AG10803 (cell line): ENCODE measurements at regions not wholly inside any gene's neighbourhood (a gene's known extent, or its start where the extent isn't known, plus 50 kb on each side); places are given as distances from the start of the nearest gene placed in this dataset.

Source experiments
- DNase-seq: peaks from one replicate; pipeline ENCODE4 v3.0.0; 2010; ENCODE audit warnings: low read depth
- H3K4me3 ChIP-seq: 2 replicates; pipeline ENCODE4 v1.5.1; 2011; ENCODE audit warnings: mild to moderate bottlenecking, low read length, control low read depth
- TF ChIP-seq, protein P1 (sequence below): conservative IDR thresholded peaks from 2 replicates; pipeline ENCODE4 v1.5.1; 2011; ENCODE audit warnings: mild to moderate bottlenecking, low read length, control low read depth, inconsistent platforms

DNA sequence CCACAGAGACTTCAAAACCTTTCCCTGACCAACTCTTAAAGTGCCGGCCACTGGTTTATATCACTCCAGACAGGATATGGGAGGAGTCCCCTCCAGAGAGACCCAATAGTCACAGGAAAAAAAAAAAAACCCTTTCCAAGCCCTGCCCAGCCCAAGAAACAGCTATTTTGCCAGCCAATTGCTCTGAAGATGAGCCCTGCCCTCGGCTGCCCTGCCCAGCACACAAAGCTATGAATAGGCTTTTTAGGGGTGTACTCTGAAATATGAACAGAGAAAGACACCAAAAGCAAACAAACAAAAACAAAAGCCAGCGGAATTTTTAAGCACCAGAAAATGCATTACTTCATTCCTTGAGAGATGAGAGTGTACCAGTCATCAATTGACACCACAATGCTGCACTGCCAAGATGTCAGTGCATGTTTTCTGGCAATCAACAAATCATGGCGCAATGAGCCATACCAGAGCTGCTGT lies 275.1 kb downstream of the C6orf118 start:
- H3K4me3 ChIP-seq: no peak overlapping the region
- TF ChIP-seq, protein P1, sequence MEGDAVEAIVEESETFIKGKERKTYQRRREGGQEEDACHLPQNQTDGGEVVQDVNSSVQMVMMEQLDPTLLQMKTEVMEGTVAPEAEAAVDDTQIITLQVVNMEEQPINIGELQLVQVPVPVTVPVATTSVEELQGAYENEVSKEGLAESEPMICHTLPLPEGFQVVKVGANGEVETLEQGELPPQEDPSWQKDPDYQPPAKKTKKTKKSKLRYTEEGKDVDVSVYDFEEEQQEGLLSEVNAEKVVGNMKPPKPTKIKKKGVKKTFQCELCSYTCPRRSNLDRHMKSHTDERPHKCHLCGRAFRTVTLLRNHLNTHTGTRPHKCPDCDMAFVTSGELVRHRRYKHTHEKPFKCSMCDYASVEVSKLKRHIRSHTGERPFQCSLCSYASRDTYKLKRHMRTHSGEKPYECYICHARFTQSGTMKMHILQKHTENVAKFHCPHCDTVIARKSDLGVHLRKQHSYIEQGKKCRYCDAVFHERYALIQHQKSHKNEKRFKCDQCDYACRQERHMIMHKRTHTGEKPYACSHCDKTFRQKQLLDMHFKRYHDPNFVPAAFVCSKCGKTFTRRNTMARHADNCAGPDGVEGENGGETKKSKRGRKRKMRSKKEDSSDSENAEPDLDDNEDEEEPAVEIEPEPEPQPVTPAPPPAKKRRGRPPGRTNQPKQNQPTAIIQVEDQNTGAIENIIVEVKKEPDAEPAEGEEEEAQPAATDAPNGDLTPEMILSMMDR: no peak

DNA sequence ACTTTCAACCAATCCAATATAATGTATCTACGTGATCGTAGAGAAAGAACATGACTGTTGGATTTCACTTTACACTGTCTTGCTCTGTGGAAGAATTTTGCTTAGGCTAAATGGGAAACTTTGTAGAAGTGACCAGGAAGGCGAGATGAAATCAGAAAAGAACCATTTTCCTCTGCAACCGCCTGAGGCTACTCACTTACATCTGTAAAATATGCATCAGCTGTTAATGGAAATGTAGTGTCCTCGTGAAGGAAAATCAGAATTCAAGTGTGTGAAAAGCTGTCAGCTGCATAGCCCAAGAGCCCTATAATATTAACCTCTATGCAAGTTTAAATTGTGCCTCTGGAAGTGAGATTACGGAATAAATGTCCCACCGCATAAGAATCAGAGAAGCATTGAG lies 277.9 kb downstream of the C6orf118 start:
- TF ChIP-seq, protein P1: no peak
- DNase-seq: no peak
- no peak overlapping the region for H3K4me3 ChIP-seq

More for the DNA sequence above, 275.1 kb downstream of the C6orf118 start:
- DNase-seq: peak; percentile 83

DNA sequence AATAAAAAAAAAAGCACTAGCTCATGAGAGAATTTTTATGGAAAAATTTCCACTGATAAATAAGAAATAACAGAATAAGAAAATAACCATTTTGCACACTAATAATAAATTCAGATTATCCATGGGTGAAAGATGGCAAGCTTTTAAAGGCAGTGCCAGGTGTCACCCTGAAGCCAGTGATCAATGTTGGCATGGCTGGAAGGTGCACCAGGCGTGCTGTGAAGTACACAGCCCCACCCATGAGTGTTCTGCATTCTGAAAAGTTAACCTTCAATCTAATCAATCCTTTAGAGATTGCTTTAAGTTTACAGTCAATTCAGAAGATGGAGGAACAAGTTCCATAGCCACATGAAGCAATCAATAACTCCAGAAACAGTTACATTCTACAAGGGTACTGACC lies 284.4 kb downstream of the C6orf118 start:
- no peak overlapping the region for H3K4me3 ChIP-seq
- DNase-seq: no peak
- TF ChIP-seq, protein P1: no peak

DNA sequence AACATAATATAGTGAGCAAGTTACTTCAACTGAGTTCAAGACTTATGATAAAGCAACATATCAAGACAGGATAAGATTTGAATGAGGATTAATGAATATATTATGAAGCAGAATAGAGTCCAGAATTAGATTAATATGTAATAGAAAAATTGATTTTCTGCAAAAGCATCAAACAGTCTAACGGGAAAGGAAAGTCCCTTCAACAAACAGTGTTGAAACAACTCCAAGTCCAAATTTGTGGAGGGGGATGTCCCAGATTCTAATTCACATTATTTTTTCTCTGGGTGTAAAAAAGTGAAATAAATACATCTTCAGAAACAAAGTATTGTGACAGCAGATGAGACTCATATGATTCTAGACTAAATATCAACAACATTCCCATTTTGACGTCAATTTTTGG lies 289.7 kb downstream of the C6orf118 start:
- no peak overlapping the region for H3K4me3 ChIP-seq
- no peak for DNase-seq
- TF ChIP-seq, protein P1: no peak

DNA sequence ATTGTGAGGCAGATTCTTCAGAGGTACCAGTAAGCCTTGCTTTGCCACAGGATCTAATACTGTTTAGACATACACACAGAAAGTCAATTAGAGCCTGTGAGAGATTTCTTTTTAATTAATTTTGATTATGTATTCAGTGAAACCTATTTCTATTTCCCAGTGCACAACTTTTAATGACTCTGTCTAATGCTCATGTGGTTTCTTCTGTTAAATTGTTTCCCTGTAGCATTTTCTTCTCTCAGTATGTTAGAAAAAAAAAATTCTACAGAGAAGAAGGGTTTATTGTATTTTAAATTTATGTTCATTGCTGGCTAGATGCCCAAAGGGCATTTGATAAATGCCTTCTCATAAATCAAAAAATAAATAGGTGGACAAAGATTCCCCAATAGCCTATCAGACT lies 293.7 kb downstream of the C6orf118 start:
- no peak for DNase-seq
- TF ChIP-seq, protein P1: no peak
- H3K4me3 ChIP-seq: no peak overlapping the region

DNA sequence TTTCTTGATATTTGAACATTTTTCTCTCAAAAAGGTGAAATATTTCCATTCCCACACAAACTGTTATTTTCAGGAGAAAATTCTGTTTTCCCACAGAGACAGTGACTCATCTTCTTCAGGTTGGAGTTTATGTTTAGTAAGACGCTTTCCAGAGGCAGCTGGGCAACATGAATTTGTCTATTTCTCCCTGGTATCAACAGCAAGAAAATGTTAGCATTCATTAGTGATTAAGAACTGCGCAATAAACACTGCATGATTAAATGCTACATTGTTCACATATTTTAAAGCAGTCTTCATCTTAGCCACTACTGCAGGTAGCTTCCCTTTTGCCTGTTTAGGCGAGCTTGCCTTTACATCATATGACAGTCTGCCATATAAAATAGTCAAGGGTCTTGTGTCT lies 295.7 kb downstream of the C6orf118 start:
- H3K4me3 ChIP-seq: no peak overlapping the region
- TF ChIP-seq, protein P1: no peak
- DNase-seq: peak; percentile 57

DNA sequence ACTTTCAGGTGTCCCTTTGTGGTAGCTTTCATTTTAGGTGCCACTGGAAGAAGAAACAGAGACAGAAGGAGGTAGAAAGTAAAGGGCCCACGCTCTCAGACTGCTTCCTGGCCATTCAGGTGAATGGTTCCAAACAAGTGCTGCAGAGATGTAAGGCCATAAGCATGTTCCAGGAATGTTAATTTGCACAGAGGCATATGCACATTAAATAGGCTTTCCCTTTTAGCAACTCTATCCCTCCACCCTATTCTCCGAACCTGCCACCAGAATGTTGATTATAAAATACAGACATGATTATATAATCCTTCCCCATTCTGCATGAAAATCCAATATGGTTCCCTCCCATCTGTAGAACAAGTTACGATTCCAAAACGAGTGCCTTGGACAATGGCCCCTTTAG lies 297.2 kb downstream of the C6orf118 start:
- H3K4me3 ChIP-seq: no peak overlapping the region
- no peak for DNase-seq
- TF ChIP-seq, protein P1: no peak
